ENCODE measurements at regions not wholly inside any gene's neighbourhood (a gene's known extent, or its start where the extent isn't known, plus 50 kb on each side); places are given as distances from the start of the nearest gene placed in this dataset.

GRCh38 chr10:10479465-10479864 lies 538.2 kb upstream of the CELF2 start:
- in situ Hi-C loops (cut with HindIII; ENCODE audit: low sequenced_read_pairs), result no loop called here

DNA sequence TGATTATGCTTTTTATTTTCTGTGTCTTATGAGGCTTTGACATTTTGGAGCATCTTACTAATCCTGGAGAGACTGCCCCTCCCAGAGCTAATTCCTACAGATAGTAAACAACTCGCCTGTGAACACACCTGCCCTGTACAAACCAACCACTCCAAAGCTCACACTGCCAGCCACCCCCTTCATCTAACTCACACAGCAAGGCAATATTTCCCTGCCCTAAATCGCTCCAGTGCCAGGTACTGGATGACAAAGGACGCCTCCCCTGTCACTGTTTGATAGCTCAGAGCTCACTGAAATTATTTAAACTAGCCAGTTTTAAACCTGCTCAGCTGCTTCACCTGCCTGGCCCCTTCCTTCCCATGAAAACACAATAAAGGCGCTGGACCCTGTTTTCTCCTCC lies 535.1 kb upstream of the CELF2 start:
- in situ Hi-C loops (cut with HindIII; ENCODE audit: low sequenced_read_pairs), result no loop called here

GRCh38 chr10:10489076-10489475 lies 528.6 kb upstream of the CELF2 start:
- in situ Hi-C loops (cut with HindIII; ENCODE audit: low sequenced_read_pairs), result no loop called here

DNA sequence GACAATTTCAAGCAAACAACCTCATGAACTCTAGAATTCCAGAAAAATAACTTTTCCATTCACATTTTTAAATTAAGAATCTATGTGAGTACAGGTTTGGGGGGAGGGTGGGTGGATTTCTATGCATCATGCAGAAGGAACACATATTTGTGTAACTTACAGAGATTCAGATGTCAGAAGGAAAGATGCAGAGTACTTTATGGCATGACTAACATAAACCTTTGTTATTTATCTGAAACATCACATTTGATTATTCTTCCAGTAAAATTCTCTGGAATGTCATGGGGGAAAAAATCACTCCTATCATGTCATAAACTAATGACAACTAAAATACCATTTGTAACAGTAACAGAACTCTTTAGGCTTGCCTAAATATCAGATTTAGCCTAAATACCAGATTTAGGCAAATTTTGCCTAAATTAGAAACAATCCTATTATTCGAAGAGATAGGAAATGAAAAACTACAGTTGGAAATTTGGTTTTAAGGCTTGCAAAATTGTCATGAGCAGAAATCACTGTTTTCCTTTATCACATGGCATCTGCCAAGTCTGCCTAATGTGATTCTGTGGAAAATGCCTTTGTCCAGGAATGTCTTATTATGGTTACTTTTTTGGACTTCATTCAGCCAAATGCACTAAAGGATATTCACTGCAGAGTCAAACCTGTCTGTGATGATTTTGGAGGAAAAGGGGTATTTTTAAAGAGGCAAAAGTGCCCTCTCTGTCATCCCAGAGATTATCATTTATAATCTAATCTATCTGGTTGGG lies 527.7 kb upstream of the CELF2 start:
- in situ Hi-C loops (cut with HindIII; ENCODE audit: low sequenced_read_pairs), result no loop called here

- in situ Hi-C loops (cut with HindIII; ENCODE audit: low sequenced_read_pairs), result no loop called here
These were observed 527.1 kb upstream of the CELF2 start for GRCh38 chr10:10490581-10490980.

DNA sequence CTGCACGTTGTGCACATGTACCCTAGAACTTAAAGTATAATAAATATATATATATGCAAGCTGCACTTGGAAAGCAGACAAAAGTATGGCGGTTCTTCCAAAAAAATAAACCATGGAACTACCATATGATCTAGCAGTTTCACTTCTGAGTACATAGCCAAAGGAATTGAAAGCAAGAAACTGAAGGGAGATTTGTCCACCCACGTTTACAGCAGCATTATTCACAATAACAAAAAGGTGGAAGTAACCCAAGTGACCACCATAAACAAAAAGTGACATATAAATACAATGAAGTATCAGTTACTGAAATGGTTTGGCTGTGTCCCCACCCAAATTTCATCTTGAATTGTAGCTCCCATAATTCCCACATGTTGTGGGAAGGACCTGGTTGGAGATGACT lies 525.3 kb upstream of the CELF2 start:
- in situ Hi-C loops (cut with HindIII; ENCODE audit: low sequenced_read_pairs), result no loop called here

DNA sequence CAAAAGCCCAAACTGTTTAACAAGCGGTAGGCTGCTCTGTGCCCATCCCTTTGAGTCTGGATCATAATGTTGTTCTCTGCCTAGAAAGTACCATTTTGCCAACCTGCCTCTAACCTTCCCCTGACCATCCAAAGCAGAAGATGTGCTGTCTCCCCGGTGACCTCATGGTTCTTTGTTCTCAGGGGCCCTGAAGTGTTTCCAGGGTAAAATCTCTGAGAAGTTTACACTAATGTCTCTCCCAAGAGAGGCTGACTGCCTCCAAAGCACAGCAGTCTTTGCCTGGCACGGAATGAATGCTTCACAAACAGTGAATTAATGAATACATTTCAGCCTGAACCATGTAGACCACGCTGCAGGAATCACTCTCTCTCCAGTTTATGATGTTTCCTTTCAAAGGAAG lies 523.8 kb upstream of the CELF2 start:
- in situ Hi-C loops (cut with HindIII; ENCODE audit: low sequenced_read_pairs), result no loop called here

DNA sequence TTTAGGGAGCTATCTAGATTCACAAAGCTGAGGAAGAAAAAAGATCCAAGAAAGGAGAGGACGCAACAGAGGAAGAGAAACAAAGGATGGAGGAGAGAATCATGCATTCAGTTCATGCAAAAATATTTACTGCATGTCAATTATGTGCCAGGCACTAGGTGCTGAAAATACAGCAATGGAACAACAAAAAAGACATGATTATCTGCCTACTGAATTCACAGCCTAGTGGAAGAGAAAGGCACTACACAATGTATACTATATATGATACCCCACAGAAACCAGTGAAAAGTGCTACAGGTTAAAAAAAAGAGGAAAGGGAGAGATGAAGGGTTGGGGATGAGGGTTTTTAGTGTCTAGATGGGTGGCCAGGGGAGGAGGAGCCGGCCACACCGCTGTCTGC lies 520.4 kb upstream of the CELF2 start:
- in situ Hi-C loops (cut with HindIII; ENCODE audit: low sequenced_read_pairs), result no loop called here

DNA sequence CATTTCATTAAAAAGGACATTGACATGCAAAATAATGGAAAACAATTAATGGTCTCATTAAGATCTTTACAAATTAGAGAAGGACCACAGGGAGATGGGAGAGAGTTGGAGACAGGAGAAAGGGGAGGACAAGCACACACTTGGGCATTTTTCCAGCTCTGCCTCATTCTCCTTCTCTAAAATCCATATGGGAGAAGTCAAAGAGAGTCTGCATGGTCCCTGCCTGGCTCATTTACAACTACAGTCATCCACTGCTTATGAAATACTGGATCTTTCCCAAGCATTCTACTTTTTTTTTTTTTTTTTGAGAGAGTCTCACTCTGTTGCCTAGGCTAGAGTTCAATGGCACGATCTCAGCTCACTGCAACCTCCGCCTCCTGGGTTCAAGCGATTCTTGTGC lies 518.9 kb upstream of the CELF2 start:
- in situ Hi-C loops (cut with HindIII; ENCODE audit: low sequenced_read_pairs), result no loop called here

GRCh38 chr10:10499839-10500238 lies 517.8 kb upstream of the CELF2 start:
- in situ Hi-C loops (cut with HindIII; ENCODE audit: low sequenced_read_pairs), result no loop called here

- in situ Hi-C loops (cut with HindIII; ENCODE audit: low sequenced_read_pairs), result no loop called here
These were observed 516.7 kb upstream of the CELF2 start for GRCh38 chr10:10500937-10501336.

GRCh38 chr10:10503772-10504171 lies 513.9 kb upstream of the CELF2 start:
- in situ Hi-C loops (cut with HindIII; ENCODE audit: low sequenced_read_pairs), result no loop called here

DNA sequence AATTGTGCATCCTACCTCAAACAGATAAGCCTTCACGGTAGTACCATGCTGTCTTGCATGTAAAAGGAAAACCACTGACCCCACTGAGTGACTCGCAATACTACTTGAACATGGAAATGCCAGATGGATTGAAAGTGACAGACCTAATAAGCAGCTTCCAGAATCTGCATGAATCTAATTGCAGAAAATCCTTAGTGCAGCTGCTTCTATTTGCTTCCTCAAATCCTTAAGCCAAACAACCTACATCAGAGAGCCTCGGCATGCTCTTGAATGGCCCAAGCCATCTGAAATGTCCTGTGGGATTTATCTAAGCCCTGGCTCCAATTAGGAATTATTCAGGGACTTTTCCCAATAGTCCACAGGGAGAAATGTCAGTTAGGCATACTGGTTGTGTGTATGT lies 509.5 kb upstream of the CELF2 start:
- in situ Hi-C loops (cut with HindIII; ENCODE audit: low sequenced_read_pairs), result no loop called here

- in situ Hi-C loops (cut with HindIII; ENCODE audit: low sequenced_read_pairs), result no loop called here
These were observed 507.5 kb upstream of the CELF2 start for GRCh38 chr10:10510179-10510578.

DNA sequence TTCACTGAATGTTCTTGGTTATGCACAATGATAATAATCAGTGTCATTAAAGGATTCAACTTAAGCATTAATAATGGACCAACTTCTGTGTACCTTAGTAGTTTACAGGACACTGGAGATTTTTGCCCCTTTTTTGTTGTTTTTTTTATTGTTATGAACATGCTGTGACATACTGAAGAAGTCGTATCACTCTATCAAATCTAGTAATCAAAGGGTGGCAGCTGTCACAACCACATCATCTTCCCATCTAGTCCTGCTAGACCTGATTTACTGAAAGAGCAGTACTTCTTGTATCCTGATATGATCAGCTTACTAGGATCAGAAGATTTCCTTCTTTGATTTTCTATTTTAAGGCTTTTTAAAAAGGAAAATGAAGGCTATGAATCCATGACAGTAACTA lies 504.6 kb upstream of the CELF2 start:
- in situ Hi-C loops (cut with HindIII; ENCODE audit: low sequenced_read_pairs), result no loop called here

GRCh38 chr10:10513898-10514297 lies 503.8 kb upstream of the CELF2 start:
- in situ Hi-C loops (cut with HindIII; ENCODE audit: low sequenced_read_pairs), result no loop called here

GRCh38 chr10:10514797-10515196 lies 502.9 kb upstream of the CELF2 start:
- in situ Hi-C loops (cut with HindIII; ENCODE audit: low sequenced_read_pairs), result no loop called here

DNA sequence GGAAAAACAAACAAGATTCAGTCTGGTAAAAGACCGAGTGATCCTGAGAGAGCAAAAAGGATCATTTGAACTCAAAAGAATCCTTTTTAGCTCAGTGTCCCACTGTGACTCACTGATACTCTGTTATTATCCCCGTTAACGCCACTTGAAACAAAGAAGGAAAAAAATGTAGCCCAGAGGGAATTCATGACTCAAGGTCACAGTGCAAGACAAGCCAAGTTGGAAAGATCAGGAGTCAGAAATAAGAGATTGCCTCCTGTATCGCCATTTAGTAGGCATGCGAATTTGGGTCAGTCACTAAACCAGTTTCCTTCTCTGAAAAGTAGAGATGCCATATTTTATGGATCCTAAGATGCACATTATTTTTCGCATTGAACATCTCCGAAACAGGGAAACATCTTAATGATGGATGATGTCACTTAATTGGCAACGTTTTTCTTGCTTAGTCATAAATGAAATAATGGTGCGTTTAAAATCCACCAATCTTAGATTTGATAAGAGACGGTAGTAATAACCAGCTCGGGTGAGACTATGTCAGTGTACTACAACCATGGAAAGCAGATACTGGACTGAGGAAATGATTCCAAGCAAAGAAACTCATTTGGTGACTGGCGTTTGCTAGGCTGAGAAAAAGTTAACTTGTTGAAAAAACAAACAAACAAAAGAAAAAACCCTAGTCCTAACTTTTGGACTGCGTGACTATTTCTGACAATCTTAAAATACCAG lies 502.0 kb upstream of the CELF2 start:
- in situ Hi-C loops (cut with HindIII; ENCODE audit: low sequenced_read_pairs), result no loop called here

- in situ Hi-C loops (cut with HindIII; ENCODE audit: low sequenced_read_pairs), result no loop called here
These were observed 501.1 kb upstream of the CELF2 start for GRCh38 chr10:10516346-10517130.

DNA sequence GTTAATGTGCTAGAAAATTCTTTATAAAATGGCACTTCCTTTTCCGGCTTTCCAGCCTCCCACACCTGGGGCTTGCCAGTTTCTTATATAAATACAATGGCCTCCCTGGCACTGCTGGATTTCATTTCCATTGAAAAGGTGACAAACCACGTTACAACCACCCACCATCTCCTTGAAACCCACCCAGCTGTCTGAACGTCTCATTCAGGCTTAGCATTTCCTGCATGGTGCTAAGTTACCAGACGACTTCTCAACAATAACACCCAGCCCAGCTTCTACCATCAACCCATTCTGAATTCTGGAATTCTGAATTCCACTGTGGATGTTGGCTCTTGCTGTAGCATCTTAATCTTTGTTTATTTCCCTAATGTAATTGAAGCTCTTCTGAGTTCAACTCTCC lies 499.8 kb upstream of the CELF2 start:
- in situ Hi-C loops (cut with HindIII; ENCODE audit: low sequenced_read_pairs), result no loop called here

- in situ Hi-C loops (cut with HindIII; ENCODE audit: low sequenced_read_pairs), result no loop called here
These were observed 498.0 kb upstream of the CELF2 start for GRCh38 chr10:10519674-10520073.
